ENCODE measurements at regions not wholly inside any gene's neighbourhood (a gene's known extent, or its start where the extent isn't known, plus 50 kb on each side); places are given as distances from the start of the nearest gene placed in this dataset.

GRCh38 chr11:38971141-38971540, 2373.1 kb upstream of the RAG2 start:
- no peaks in the 10 kb centered on the region for H4K20me1 ChIP-seq (ENCODE audit: control insufficient read depth, insufficient read depth, insufficient read length)
- no peak overlapping the region for H4K5ac ChIP-seq (ENCODE audit: insufficient read length, low read depth, low read length)
- no peaks in the 10 kb centered on the region for H3K4me1 ChIP-seq (ENCODE audit: insufficient read depth, low read length)
- no peak overlapping the region for H4K91ac ChIP-seq (ENCODE audit: insufficient read length, low read depth, low read length)
- H3T11ph ChIP-seq (ENCODE audit: low read length): no peak overlapping the region
- H2BK120ac ChIP-seq (ENCODE audit: low read depth, low read length, poor library complexity, severe bottlenecking): no peak overlapping the region
- no peak overlapping the region for H3K4ac ChIP-seq (ENCODE audit: low read depth, low read length)
- no peaks in the 10 kb centered on the region; the same call in 1 of the 2 replicates for H3K27me3 Mint-ChIP-seq (ENCODE audit: low read depth)
- H3K4me1 Mint-ChIP-seq: no peaks in the 10 kb centered on the region
- H3K9me3 ChIP-seq (ENCODE audit: control insufficient read depth, low read depth, low read length): no peaks in the 10 kb centered on the region
- H3K9ac ChIP-seq (ENCODE audit: extremely low read depth, insufficient read length, low read length): no peak overlapping the region
- no peak for TF ChIP-seq CTCF (conservative IDR thresholded peaks at IDR 0.05)
- H3K79me2 ChIP-seq (ENCODE audit: insufficient read depth, low read length): no peaks in the 10 kb centered on the region
- H3K4me2 ChIP-seq (ENCODE audit: insufficient read depth, insufficient read length, low read length): no peak overlapping the region
- no peak overlapping the region for H2BK20ac ChIP-seq (ENCODE audit: low read depth, low read length, poor library complexity, severe bottlenecking)
- H3K27me3 ChIP-seq (ENCODE audit: insufficient read depth, low read length): no peaks in the 10 kb centered on the region
- H3K23me2 ChIP-seq (ENCODE audit: insufficient read length, low read depth, low read length, poor library complexity, severe bottlenecking): no peaks in the 10 kb centered on the region
- no peaks in the 10 kb centered on the region for H3K79me1 ChIP-seq (ENCODE audit: insufficient read depth, low read depth, low read length, poor library complexity, severe bottlenecking)
- DNase-seq: no peak
- H3K23ac ChIP-seq (ENCODE audit: insufficient read length, low read depth, low read length): no peak overlapping the region
- no peak overlapping the region for H3K18ac ChIP-seq (ENCODE audit: insufficient read length, low read depth, low read length)
- no peak overlapping the region for H2BK15ac ChIP-seq (ENCODE audit: low read depth, low read length)
- no peak overlapping the region for H2AK5ac ChIP-seq (ENCODE audit: insufficient read length, low read length)
- no peaks in the 10 kb centered on the region for H3K9me3 Mint-ChIP-seq
- H3K56ac ChIP-seq (ENCODE audit: insufficient read length, low read depth, low read length): no peak overlapping the region
- no peak overlapping the region for H3K27ac Mint-ChIP-seq
- H3K36me3 Mint-ChIP-seq (ENCODE audit: insufficient read depth in 1 of 3, low read depth in 3 of 3): no peaks in the 10 kb centered on the region
- H3K4me3 Mint-ChIP-seq: no peak overlapping the region
- no peak overlapping the region for H2BK5ac ChIP-seq (ENCODE audit: insufficient read length, low read length)
- no peak overlapping the region for H2AFZ ChIP-seq (ENCODE audit: low read length)
- no peak overlapping the region for H4K8ac ChIP-seq (replicated peaks; ENCODE audit: insufficient read length, low read depth, low read length)
- no peak overlapping the region for H3K27ac ChIP-seq (ENCODE audit: insufficient read length, low read depth, low read length)
- WGBS (ENCODE audit: extremely low coverage, insufficient read length, low lambda C conversion rate): no CpG with 5 or more reads among the region's 6 CpGs
- H3K14ac ChIP-seq (ENCODE audit: insufficient read depth, low read length): no peak overlapping the region
- H2BK12ac ChIP-seq (ENCODE audit: insufficient read length, low read depth, low read length): no peak overlapping the region
